Mesothelial cell of epicardium (in vitro differentiated cells): ENCODE measurements at regions not wholly inside any gene's neighbourhood (a gene's known extent, or its start where the extent isn't known, plus 50 kb on each side); places are given as distances from the start of the nearest gene placed in this dataset.

ENCODE experiments used
- DNase-seq, 2 experiments: peaks; one replicate each; pipeline ENCODE4 v3.0.0; 2021; ENCODE audit warnings: low spot score in 2 of 2; ENCODE audit not compliant: unreplicated experiment in 2 of 2
- H3K27ac Mint-ChIP-seq: 2 replicates; pipeline ENCODE4 v1.8.0; 2021; ENCODE audit warnings: mixed read lengths
- H3K27me3 Mint-ChIP-seq: 2 replicates; pipeline ENCODE4 v1.8.0; 2021; ENCODE audit warnings: low read depth, mixed read lengths
- H3K36me3 Mint-ChIP-seq: 2 replicates; pipeline ENCODE4 v1.8.0; 2021; ENCODE audit warnings: mixed read lengths
- H3K4me1 Mint-ChIP-seq: 2 replicates; pipeline ENCODE4 v1.8.0; 2021; ENCODE audit warnings: mixed read lengths
- H3K4me3 Mint-ChIP-seq: 2 replicates; pipeline ENCODE4 v1.8.0; 2021; ENCODE audit warnings: mild to moderate bottlenecking, moderate library complexity, mixed read lengths
- H3K9me3 Mint-ChIP-seq: 2 replicates; pipeline ENCODE4 v1.8.0; 2021; ENCODE audit warnings: mixed read lengths
- CTCF ChIP-seq: fragments of 200-600 bp; sonication (generic); IDR thresholded peaks from one replicate; pipeline ENCODE4 v1.5.0; 2021; ENCODE audit warnings: antibody characterized with exemption; ENCODE audit not compliant: unreplicated experiment

GRCh38 chr11:109342261-109342660, 79.7 kb upstream of the C11orf87 start:
- H3K27ac Mint-ChIP-seq: no peak overlapping the region
- H3K9me3 Mint-ChIP-seq: peaks cover 3% of the 10 kb centered on the region
- TF ChIP-seq CTCF: no peak
- H3K4me3 Mint-ChIP-seq: no peak overlapping the region
- H3K4me1 Mint-ChIP-seq: no peaks in the 10 kb centered on the region
- DNase-seq: no peak
- peaks cover 5% of the 10 kb centered on the region for H3K27me3 Mint-ChIP-seq
- H3K36me3 Mint-ChIP-seq: no peaks in the 10 kb centered on the region

DNA sequence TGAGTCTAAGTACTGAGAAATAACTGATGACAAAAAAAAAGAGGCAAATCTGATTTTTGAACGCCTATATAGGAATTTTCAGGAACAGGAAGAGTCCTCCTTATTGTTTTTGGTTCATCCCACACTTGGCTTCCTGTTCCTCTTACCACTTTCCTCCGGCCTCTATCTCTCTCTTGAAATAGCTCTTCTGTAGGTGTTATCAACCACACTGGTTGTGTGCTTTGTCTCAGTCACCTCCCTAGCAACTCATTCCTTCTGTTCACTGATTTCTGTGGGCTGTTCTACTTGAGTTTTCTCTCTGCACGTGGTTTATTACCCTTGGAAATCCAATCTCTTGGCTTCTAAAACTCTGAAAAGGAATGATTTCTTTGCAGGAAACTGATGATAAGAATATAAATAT, 78.7 kb upstream of the C11orf87 start:
- no peak for DNase-seq
- H3K36me3 Mint-ChIP-seq: no peaks in the 10 kb centered on the region
- H3K27me3 Mint-ChIP-seq: peaks cover 8% of the 10 kb centered on the region
- H3K4me3 Mint-ChIP-seq: no peak overlapping the region
- no peak for TF ChIP-seq CTCF
- peaks cover 3% of the 10 kb centered on the region for H3K9me3 Mint-ChIP-seq
- H3K4me1 Mint-ChIP-seq: no peaks in the 10 kb centered on the region
- no peak overlapping the region for H3K27ac Mint-ChIP-seq

GRCh38 chr11:109347304-109347703, 74.7 kb upstream of the C11orf87 start:
- no peak overlapping the region for H3K4me3 Mint-ChIP-seq
- no peaks in the 10 kb centered on the region for H3K36me3 Mint-ChIP-seq
- TF ChIP-seq CTCF: no peak
- H3K4me1 Mint-ChIP-seq: peaks cover 9% of the 10 kb centered on the region
- peaks cover 10% of the 10 kb centered on the region for H3K27me3 Mint-ChIP-seq
- no peak overlapping the region for H3K27ac Mint-ChIP-seq
- no peak for DNase-seq
- peaks cover under 1% of the 10 kb centered on the region for H3K9me3 Mint-ChIP-seq

DNA sequence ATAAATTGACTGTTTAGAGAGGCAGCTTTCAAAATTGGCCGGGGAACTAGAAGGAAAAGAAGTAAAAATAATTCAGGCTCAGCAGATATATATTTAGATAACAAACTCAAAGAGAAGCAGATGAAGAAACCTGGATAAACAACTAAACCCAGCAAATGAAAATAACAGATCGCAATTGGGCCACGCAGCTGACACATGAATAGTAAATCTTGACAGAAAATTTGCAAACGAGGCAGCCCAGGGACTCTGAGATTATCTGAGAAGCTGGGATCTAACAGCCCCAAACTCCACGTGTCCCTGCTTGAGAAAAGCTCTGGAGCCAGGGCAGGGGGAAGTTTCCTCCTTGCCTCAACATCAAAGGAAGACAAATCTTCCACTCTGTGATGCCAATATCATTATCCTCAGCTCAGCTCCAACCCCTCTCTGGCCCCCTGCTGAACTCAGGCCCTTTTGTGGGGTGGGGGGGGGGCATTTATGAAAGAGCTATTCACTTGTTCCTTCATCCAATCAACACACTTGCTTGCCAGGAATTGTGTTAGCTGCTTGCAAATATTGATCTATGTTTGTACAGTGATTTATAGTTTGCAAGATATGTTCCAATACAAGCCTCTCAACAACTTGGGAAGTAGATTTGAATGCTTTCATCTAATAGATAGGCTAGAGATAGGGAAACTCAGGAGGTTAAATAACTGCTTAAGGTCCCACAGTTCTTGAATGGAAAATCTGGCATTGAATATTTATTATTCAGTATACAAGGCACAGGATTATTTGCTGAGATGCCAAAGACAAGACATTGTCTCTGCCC, 72.5 kb upstream of the C11orf87 start:
- Mint-ChIP-seq H3K4me1 (peaks cover 9% of the 10 kb centered on the region), H3K9me3 (peaks cover 7% of the 10 kb centered on the region), H3K4me3 (no peak overlapping the region), H3K27ac (no peak overlapping the region), H3K36me3 (no peaks in the 10 kb centered on the region), H3K27me3 (peaks cover 10% of the 10 kb centered on the region)
- TF ChIP-seq CTCF: no peak
- DNase-seq: no peak

GRCh38 chr11:109350091-109350490, 71.9 kb upstream of the C11orf87 start:
- no peak for DNase-seq
- H3K36me3 Mint-ChIP-seq: no peaks in the 10 kb centered on the region
- TF ChIP-seq CTCF: no peak
- H3K4me3 Mint-ChIP-seq: no peak overlapping the region
- H3K9me3 Mint-ChIP-seq: peaks cover 7% of the 10 kb centered on the region
- H3K4me1 Mint-ChIP-seq: peaks cover 9% of the 10 kb centered on the region
- no peak overlapping the region for H3K27ac Mint-ChIP-seq
- H3K27me3 Mint-ChIP-seq: peaks cover 12% of the 10 kb centered on the region
